CD4-positive, alpha-beta T cell treated with Interleukin-17A for 1 hour (primary cell): ENCODE measurements at regions not wholly inside any gene's neighbourhood (a gene's known extent, or its start where the extent isn't known, plus 50 kb on each side); places are given as distances from the start of the nearest gene placed in this dataset.

ENCODE experiments used
- DNase-seq: peaks from one replicate; pipeline ENCODE4 v3.0.0-alpha.2; 2020

DNA sequence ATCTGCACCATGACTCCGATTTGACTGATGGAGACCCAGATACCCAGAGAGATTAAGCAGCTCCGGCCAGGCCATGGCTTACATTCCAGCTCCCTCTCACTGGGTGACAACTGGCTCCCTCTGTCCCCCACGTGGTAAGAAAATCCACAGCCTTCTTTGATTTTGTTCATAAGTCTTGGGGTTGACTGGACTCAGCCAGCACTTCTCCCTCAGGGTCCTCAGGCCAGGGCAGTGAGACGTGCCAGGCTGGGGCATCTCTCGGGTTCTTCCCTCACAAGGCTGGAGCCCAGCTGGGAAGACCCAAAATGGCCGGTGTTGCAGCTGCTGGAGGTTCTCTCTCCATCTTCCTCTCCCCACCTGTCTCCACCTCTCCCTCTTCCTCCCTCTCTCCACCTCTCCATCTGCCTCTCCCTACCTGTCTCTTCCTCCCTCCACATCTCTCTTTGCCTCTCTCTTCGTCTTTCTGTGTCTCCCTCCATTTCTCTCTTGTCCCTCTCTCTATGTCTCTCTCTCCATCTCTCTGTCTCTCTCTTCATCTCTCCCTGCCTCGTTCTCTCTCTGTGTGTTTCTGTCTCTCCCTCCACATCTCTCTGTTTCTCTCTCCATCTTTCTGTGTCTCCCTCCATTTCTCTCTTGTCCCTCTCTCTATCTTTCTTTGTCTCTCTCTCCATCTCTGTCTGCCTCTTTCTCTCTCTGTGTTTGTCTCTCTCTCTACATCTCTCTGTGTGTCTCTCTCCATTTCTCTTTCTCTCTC, 105.3 kb downstream of the FOXL1 start:
- DNase-seq: no peak

DNA sequence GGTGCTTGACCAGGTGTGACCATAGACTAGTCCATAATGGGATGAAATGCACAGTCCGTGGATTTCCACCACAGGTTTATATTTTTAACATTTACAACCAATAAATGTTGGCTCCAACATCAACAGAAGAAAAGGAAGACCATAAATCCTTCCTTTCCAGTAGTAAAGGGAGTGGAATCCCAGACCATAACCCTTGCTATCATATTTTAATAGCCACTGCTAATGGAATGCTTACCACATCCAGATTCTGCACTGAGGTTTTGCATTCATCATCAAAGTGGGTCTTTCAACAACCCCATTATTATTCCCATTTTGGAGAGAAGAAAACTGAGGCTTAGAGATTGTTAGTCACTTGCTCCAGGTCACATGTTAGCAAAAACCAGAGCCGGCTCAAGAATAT, 106.7 kb downstream of the FOXL1 start:
- no peak for DNase-seq

DNA sequence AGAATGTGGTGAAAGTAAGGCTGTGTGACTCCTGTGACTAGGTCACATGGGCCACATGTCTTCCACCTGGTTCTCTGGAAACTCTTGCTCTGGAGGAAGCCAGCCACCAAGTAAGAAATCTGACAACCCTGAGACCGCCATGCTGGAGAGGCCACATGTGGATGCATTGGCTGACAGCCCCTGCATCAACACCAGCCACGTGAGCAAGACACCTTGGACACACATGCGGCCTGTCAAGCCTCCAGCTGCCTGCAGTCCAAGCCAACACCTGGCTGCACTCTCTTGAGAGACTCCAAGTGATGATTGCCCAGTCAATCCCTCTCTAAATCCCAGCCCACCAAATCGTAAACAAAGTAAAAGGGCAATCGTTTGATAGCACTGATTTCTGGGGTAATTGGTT, 112.6 kb downstream of the FOXL1 start:
- no peak for DNase-seq

DNA sequence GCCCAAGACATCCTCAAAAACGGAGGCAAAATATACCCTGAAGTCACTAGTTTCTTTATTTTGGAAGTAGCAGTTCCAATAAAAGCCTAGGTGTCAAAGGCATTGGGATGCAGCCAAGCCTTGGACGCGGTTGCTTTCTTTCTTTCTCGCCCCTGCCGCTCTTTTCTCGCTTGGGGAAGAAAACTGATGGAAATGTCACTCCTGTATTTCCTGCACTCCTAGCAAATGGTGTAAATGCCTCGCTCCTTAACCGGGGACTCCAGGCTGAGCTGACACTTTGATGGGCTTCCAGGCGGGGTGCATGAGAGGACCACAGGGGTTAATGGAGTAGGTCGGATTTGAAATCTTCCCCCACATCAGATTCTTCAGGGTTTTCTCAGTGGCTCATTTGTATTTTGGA, 114.1 kb downstream of the FOXL1 start:
- no peak for DNase-seq

DNA sequence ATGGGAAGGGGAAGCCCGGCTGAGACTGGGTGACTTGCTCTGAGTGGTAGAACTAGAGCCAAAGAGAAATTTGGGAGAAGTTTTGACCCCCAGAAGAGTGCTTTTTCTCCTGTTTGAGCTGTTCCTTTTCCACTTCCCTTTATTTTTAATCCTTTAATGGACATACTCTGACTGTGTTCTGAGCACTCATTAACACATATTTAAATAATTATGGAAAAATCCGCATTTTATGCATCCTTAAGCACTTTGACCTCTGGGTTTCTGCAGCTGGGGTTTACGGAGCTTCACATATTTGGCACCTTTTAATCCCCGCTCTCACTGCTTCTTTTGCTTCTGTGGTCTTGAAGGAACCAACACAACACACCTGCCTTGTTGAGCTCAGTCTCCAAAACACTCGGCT, 114.7 kb downstream of the FOXL1 start:
- no peak for DNase-seq

GRCh38 chr16:86697715-86698114, 119.4 kb downstream of the FOXL1 start:
- no peak for DNase-seq

DNA sequence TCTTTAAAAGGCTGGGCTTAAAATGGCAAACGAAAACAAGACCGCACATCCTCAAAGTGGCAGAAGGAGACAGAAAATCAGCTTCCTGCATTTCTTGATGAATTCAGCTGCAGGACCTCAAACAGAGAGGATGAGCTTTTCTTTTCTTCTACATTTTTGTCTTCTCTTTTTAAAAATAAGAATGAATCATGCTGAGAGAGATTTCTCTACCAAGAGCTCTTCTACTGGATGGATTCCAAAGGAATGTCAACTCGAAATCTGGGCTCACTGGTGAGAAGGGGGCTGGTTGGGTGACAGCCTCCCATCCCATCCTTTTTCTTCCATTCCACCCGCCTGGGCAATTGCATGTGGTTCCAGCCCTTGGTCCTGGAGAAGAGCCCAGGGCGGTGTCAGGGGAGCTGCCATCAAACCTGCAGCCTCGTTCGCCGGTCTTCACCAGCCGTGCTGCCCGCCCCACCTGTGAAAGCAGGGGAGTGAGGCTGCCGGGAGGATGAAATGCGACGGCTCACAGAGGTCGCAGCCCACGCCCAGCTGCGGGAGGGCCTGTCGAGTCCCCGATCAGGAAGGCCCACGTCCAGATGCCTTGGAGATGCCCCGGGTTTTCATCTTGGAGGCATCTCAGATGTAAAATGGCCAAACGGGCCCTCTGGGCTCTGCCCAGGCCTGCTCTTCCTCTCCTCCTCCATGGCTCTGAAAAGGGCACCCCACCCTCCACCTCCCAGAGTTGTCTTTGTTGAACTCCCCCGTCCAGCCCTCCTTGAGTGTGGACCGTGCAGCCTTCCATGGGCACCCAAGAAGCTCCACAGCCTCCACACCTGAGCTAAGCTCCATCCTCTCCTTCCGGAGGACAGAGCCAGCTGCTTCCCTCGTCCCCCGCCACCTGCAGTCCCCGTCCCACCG, 121.9 kb downstream of the FOXL1 start:
- DNase-seq: no peak

- DNase-seq: no peak
Observed at GRCh38 chr16:86701286-86701975, 123.1 kb downstream of the FOXL1 start.

DNA sequence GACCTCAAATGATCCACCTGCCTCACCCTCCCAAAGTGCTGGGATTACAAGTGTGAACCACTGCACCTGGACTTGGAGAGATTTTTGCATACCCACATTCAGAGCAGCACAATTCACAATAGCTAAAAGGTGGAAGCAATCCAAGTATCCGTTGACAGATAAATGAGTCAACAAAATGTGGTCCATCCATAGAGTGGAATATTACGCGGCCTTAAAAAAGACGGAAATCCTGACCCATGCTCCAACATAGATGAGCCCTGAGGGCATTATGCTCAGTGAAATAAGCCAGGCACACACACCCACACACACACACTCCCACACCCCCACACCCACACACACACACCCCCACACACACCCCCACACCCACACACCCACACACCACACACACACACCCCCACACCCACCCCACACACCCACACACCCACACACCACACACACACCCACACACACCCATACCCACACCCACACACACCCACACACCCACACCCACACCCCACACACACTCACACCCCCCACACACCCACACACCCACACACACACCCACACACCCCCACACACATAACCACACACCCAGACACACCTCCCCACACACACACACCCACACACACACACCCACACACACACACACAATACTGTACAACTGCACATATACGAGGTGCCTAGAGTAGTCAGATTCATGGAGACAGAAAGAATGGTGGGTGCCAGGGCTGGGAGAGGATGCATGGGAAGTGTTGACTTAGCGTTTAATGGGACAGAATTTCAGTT, 124.7 kb downstream of the FOXL1 start:
- DNase-seq: no peak

DNA sequence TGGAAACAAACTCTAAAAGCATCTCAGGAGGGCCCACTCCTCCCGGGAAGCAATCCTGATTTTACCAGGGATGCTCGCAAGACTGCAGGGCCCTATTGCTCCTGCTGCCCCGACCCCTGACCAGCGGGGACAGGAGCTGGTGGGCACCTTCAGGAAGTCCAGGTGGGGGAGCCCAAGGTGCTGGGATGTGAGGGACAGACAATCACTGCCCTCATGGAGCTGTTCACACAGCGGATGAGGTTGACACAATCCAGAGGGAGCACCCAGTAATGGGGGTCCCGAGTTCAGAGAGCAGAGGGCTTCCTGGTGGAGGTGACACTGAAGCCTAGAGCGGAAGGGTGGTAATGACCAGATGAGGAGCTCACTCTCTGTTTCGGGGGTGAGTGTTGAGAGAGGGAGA, 126.2 kb downstream of the FOXL1 start:
- no peak for DNase-seq

GRCh38 chr16:86706726-86707125, 128.4 kb downstream of the FOXL1 start:
- no peak for DNase-seq

- no peak for DNase-seq
Observed at GRCh38 chr16:86707171-86707570, 128.8 kb downstream of the FOXL1 start.

DNA sequence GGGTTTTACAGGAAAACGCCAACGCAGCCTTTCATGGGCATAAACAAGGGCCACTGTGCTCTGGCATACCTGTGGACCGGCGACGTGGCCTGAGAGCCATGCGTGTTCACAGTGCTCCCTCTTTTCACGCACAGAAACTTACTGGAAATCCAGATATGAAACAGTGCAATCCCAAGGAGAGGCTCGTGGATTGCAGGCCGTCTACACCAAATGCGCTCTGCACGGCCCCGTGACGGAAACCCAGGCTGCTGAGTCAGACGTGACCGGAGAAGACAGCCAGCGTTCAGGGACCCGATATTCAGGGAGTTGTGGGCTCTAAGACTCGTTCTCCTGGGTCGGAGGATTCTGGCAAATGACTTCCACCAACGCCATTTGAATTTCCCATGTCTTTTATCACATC, 129.2 kb downstream of the FOXL1 start:
- DNase-seq: no peak

DNA sequence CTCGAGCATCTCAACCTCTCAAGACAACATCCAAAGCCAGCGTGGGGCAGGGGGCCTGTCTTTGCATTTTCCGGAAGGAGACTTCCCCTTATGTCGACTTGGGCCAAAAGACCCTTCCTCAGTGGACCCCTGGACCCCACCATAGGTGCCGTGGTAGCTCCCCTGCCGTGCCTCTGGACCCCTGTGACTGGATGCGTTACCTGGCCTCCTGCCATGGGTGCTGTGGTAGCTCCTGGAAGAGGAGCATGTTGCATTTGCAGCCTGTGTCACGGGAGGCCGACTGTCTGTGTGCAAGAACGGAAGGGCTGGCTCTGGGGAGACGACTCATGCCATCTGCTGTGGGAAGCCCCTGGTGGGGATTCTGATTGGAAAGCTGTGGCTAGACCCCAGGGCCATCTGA, 130.1 kb downstream of the FOXL1 start:
- no peak for DNase-seq

DNA sequence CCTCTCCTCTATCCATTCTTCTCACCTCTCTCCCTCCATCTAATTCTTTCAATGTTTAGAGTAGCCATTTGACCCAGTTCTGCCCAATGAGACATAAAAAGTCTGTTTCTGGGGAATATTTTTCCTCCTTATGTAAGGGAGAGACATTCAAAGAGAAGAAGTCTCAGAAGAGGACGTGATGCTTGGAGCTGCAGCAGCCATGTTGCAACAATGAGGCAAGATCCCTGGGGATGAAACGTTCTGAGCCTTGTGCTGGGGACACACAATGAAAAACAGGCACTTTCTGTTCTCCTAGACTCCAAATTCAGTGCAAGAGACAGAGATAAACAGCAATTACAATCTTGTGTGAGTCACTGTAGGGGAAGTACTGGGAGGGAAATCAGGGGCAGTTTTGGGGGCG, 130.8 kb downstream of the FOXL1 start:
- no peak for DNase-seq

GRCh38 chr16:86709902-86710601, 131.7 kb downstream of the FOXL1 start:
- no peak for DNase-seq

- no peak for DNase-seq
Observed at GRCh38 chr16:86710602-86710950, 132.2 kb downstream of the FOXL1 start.

GRCh38 chr16:86712158-86713009, 134.0 kb downstream of the FOXL1 start:
- no peak for DNase-seq

GRCh38 chr16:86713021-86713631, 134.8 kb downstream of the FOXL1 start:
- DNase-seq: no peak

- DNase-seq: no peak
Observed at GRCh38 chr16:86714166-86714565, 135.8 kb downstream of the FOXL1 start.

GRCh38 chr16:86716649-86717048, 138.3 kb downstream of the FOXL1 start:
- DNase-seq: no peak
